Duodenal mucosa (tissue), 2 donors: ENCODE measurements at regions not wholly inside any gene's neighbourhood (a gene's known extent, or its start where the extent isn't known, plus 50 kb on each side); places are given as distances from the start of the nearest gene placed in this dataset.

ENCODE experiments used
- H3K27ac ChIP-seq: one replicate; pipeline ENCODE4 v1.7.0; 2013; ENCODE audit warnings: low read depth, low read length
- H3K27me3 ChIP-seq, 2 donors: one replicate each; pipeline ENCODE4 v1.7.0; 2013; ENCODE audit warnings: low read length in 2 of 2, control low read depth in 1 of 2; ENCODE audit not compliant: insufficient read depth in 2 of 2, control insufficient read depth in 1 of 2
- H3K36me3 ChIP-seq, 2 donors: one replicate each; pipeline ENCODE4 v1.7.0; 2013; ENCODE audit warnings: low read length in 2 of 2, control low read depth in 1 of 2; ENCODE audit not compliant: insufficient read depth in 2 of 2, control insufficient read depth in 1 of 2
- H3K4me1 ChIP-seq, 2 donors: one replicate each; pipeline ENCODE4 v1.7.0; 2013; ENCODE audit warnings: low read length in 2 of 2, control low read depth in 1 of 2; ENCODE audit not compliant: insufficient read depth in 2 of 2, control insufficient read depth in 1 of 2
- H3K4me3 ChIP-seq, 2 donors: one replicate each; pipeline ENCODE4 v1.7.0; 2013; ENCODE audit warnings: low read length in 2 of 2, low read depth in 1 of 2
- H3K9ac ChIP-seq, 2 donors: one replicate each; pipeline ENCODE4 v1.7.0; 2013; ENCODE audit warnings: low read length in 2 of 2, low read depth in 1 of 2
- H3K9me3 ChIP-seq, 2 donors: one replicate each; pipeline ENCODE4 v1.7.0; 2013; ENCODE audit warnings: low read length in 2 of 2, control low read depth in 1 of 2; ENCODE audit not compliant: control insufficient read depth in 1 of 2

DNA sequence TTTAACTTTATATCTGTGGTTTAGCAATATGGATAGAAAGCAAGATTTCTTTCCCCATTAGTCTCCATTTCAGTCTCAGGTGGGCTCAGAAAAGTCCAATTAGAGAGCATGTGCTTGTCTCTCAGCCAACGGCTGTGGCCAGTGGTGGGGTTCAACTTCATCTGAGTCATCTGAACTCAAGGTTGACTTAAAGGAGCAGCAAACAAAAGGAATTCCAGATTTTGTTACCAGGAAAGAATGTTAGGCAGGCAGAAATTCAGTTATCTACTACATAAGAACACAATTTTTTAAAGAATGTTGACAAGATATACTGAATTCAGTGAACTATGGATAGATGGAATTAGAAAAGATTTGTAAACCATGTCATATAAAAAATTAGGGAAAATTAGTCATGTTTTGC is 784.1 kb downstream of the MAT2B start:
- H3K27me3 ChIP-seq: no peaks in the 10 kb centered on the region
- no peaks in the 10 kb centered on the region for H3K9me3 ChIP-seq
- no peak overlapping the region for H3K4me3 ChIP-seq
- no peaks in the 10 kb centered on the region for H3K4me1 ChIP-seq
- H3K9ac ChIP-seq: no peak overlapping the region
- no peak overlapping the region for H3K27ac ChIP-seq
- no peaks in the 10 kb centered on the region for H3K36me3 ChIP-seq

DNA sequence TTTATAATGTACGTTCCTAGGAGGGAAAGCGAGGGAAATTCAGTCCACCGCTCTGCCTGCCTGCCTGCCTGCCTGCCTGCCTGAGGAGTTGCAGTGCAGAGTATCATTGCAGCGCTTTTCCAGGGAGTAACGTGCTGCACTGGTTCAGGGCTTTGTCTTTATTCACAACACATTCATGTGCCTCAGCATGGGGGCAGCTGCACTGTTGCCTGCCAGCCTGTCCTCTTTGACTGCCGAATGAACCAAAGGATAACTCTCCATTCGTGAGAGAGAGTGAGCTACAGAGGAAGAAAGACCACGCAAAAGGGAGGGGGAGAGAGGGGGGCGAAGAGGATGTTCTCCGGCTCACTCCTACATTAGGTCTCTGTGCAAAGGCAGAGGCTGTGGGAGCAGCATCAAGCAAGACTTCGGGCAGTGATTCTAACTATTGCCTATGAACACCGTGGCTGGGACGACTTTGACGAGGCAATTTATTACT is 791.2 kb downstream of the MAT2B start:
- H3K27ac ChIP-seq: no peak overlapping the region
- H3K4me3 ChIP-seq: no peak overlapping the region
- no peaks in the 10 kb centered on the region for H3K36me3 ChIP-seq
- no peak overlapping the region for H3K9ac ChIP-seq
- no peaks in the 10 kb centered on the region for H3K9me3 ChIP-seq
- no peaks in the 10 kb centered on the region for H3K27me3 ChIP-seq
- H3K4me1 ChIP-seq: no peaks in the 10 kb centered on the region

DNA sequence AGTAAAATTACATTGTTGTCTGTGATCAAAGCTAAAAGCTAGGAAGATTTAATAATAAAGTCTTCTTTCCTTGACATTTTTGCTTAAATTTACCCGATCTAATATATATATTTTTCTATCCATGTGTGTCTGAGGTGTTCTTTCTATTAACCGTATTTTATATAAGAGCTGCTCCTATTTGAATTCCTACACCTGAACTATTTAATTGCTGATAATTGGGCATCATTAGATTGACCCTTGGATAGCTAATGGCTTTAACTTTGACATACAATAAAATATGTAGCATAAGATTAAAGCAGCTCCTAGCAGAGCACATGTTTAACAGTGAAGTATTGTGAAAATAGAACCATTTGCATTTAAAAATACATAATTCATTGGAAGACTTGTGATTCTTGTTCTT is 792.7 kb downstream of the MAT2B start:
- no peaks in the 10 kb centered on the region for H3K4me1 ChIP-seq
- no peaks in the 10 kb centered on the region for H3K27me3 ChIP-seq
- H3K36me3 ChIP-seq: no peaks in the 10 kb centered on the region
- no peak overlapping the region for H3K4me3 ChIP-seq
- H3K27ac ChIP-seq: no peak overlapping the region
- H3K9ac ChIP-seq: no peak overlapping the region
- no peaks in the 10 kb centered on the region for H3K9me3 ChIP-seq

DNA sequence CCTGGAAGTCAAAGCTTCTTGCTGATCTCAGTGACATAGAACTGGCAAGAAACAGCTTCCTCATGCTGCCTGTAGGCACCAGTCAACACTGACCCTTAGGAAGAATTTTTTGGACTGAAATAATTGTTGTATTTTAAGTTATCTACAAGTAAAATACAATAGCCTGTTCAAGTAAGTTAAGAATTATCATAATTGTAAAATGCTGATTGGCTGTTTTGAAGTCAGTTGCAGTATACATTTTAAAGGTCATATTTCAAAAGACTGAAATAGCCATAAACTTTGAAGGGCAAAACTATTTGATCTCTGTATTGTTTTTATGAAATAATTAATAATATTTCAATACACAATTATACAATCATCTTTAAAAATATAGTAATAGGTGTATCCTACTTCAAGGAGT is 794.9 kb downstream of the MAT2B start:
- no peaks in the 10 kb centered on the region for H3K4me1 ChIP-seq
- H3K4me3 ChIP-seq: no peak overlapping the region
- no peaks in the 10 kb centered on the region for H3K36me3 ChIP-seq
- no peak overlapping the region for H3K27ac ChIP-seq
- no peaks in the 10 kb centered on the region for H3K9me3 ChIP-seq
- no peak overlapping the region for H3K9ac ChIP-seq
- no peaks in the 10 kb centered on the region for H3K27me3 ChIP-seq

DNA sequence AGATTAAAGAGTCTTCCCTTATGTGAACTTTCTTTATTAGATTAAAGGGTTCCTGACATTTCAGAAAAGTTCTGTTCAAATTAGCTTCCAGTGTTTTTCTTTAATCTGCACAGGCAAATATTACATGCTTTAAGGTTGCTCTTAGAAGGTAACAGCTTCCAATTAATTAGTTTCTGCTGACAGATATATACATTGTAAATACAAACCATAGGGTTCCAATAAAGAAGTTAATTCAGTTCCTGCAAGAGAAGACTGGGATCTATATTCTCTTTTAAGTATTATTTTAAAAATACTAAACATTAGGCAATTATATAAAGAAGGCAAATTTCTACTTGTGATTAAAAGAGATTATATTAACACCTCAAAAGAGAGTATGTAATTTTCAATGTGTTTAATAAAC is 795.7 kb downstream of the MAT2B start:
- H3K36me3 ChIP-seq: no peaks in the 10 kb centered on the region
- no peaks in the 10 kb centered on the region for H3K9me3 ChIP-seq
- no peak overlapping the region for H3K9ac ChIP-seq
- H3K27ac ChIP-seq: no peak overlapping the region
- no peaks in the 10 kb centered on the region for H3K4me1 ChIP-seq
- H3K4me3 ChIP-seq: no peak overlapping the region
- no peaks in the 10 kb centered on the region for H3K27me3 ChIP-seq

DNA sequence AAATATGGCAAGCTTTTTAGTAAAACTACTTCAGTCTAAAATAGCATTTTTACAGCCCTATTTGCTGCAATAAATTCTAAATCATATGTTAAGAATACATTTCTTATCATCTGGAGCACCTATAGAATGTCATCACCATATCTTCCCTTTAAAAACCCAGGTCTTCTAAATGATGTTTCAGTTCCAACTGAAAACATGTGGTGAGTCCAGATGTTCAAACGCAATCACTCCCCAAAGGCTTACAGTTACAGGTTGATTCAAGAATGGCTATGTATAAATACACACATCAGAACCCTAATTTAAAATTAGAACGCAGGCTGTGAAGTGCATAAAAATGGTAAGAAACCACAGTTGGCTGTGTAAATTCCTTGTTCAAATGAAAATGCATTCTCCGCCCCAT is 796.3 kb downstream of the MAT2B start:
- no peaks in the 10 kb centered on the region for H3K4me1 ChIP-seq
- no peak overlapping the region for H3K9ac ChIP-seq
- H3K9me3 ChIP-seq: no peaks in the 10 kb centered on the region
- H3K4me3 ChIP-seq: no peak overlapping the region
- no peak overlapping the region for H3K27ac ChIP-seq
- no peaks in the 10 kb centered on the region for H3K36me3 ChIP-seq
- H3K27me3 ChIP-seq: no peaks in the 10 kb centered on the region

DNA sequence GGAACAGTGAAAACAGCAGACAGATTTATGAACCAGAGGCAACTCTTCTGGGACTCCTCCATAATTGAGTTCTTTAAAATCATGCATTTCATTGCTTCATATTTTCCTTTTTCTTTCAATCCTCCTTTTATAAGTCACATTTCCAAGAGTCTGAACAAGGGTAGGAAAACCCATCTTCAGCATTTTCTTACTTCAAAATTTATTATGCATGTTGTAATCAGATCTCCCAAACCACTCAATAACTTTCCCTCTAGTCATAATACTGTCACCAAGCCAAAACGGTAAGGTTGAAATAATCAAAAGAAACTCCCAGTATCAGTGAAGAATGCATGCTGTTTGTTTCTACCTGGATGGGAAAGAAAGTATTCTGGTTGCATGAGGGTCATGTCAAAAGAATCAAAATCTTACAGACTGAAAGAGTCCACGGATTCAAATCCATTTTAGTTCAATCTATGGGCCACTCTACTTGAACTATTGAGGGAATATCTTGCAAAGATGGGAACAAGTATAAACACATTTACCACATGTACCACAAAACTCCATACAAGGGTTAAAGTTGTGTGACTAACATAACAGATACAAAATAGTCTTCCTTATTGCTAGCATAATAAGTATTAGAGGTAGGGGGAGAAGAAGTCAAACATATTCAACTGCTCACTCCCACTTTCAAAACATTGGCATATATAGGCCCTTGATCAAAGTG is 797.3 kb downstream of the MAT2B start:
- H3K9me3 ChIP-seq: no peaks in the 10 kb centered on the region
- no peaks in the 10 kb centered on the region for H3K27me3 ChIP-seq

DNA sequence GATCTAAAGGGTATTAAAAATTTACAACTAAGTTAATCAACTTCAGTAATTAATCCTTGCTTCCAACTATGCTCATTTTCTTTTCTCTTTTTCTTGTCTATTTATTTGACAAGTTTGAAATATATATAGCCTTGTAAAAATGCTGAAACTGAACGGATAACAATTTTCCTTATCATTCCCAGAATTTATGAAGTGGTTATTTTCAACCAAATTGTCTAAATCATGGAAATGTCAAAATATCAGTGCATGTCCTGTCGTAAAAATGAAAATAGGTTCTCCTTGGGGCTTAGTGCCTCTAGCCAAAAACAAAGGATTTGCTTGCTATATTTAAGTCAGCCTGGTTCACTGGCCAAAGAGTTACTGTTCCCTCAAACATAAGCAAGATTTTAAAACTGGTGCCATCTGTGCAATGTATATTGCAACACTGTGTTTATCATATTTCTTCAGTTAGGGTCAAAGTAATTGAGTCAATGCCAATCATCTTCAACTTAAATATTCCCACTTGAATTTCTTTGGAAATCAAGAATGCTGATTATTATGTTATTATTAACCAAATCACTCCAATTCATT is 798.3 kb downstream of the MAT2B start:
- Histone ChIP-seq H3K9me3 (no peaks in the 10 kb centered on the region), H3K27me3 (no peaks in the 10 kb centered on the region), H3K27ac (no peak overlapping the region), H3K4me3 (no peak overlapping the region), H3K4me1 (no peaks in the 10 kb centered on the region), H3K36me3 (no peaks in the 10 kb centered on the region), H3K9ac (no peak overlapping the region)

More for the DNA sequence above, 797.3 kb downstream of the MAT2B start:
- H3K9ac ChIP-seq: no peak overlapping the region
- H3K4me3 ChIP-seq: no peak overlapping the region
- H3K4me1 ChIP-seq: no peaks in the 10 kb centered on the region
- H3K36me3 ChIP-seq: no peaks in the 10 kb centered on the region
- H3K27ac ChIP-seq: no peak overlapping the region

DNA sequence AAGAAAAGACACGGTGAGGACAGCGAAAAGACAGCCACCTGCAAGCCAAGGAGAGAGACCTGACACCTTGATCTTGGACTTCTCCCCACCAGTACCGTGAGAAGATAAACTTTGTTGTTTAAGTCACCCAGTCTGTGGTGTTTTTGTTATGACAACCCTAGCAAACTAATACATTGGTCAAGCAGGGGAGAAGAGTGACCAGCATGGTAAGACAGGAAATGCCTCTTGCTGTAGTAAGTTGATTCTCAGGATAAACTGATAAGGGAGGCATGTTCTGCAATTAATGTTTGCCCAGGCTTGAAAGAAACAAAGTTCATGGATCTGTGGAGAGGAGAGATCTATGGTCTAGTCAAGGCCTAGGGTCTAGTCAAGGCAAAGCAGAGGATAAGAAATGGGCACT is 801.2 kb downstream of the MAT2B start:
- Histone ChIP-seq H3K27me3 (no peaks in the 10 kb centered on the region), H3K36me3 (no peaks in the 10 kb centered on the region), H3K4me1 (no peaks in the 10 kb centered on the region)

DNA sequence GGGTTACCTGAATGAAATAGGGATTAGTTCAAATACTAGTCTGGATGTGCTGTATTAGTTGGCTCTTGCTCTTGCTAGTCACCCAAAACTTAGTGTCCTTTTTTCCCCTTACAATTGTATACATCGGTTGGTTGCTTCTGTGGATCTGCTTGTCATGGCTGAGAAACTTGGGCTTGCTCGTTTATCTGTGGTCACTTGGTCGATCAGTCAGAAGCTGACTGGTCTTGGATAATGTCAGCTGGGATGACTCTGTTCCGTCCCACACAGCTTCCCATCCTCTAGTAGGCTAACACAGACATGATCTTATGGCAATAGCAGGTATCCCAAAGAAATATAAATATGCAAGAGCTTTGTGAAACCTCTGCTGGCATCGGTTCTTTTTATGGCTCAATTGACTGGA is 807.4 kb downstream of the MAT2B start:
- Histone ChIP-seq H3K9ac (no peak overlapping the region), H3K36me3 (no peaks in the 10 kb centered on the region), H3K4me1 (no peaks in the 10 kb centered on the region), H3K4me3 (no peak overlapping the region), H3K27ac (no peak overlapping the region), H3K9me3 (no peaks in the 10 kb centered on the region), H3K27me3 (no peaks in the 10 kb centered on the region)

More for the DNA sequence above, 801.2 kb downstream of the MAT2B start:
- H3K27ac ChIP-seq: no peak overlapping the region
- no peak overlapping the region for H3K4me3 ChIP-seq
- no peak overlapping the region for H3K9ac ChIP-seq
- H3K9me3 ChIP-seq: no peaks in the 10 kb centered on the region
